ENCODE measurements at regions not wholly inside any gene's neighbourhood (a gene's known extent, or its start where the extent isn't known, plus 50 kb on each side); places are given as distances from the start of the nearest gene placed in this dataset.

GRCh38 chr14:55734731-55735130, 154.7 kb downstream of the KTN1 start:
- no peak for DNase-seq (ENCODE audit: low spot score)

- DNase-seq (ENCODE audit: low spot score): no peak
Measured at GRCh38 chr14:55739967-55740648, 160.1 kb downstream of the KTN1 start.

- no peak for DNase-seq (ENCODE audit: low spot score)
Measured at GRCh38 chr14:55740649-55740989, 160.6 kb downstream of the KTN1 start.

- DNase-seq (ENCODE audit: low spot score): no peak
Measured at GRCh38 chr14:55741240-55741639, 161.2 kb downstream of the KTN1 start.

- no peak for DNase-seq (ENCODE audit: low spot score)
Measured at GRCh38 chr14:55743551-55743950, 163.5 kb downstream of the KTN1 start.

- no peak for DNase-seq (ENCODE audit: low spot score)
Measured at GRCh38 chr14:55744321-55744720, 164.3 kb downstream of the KTN1 start.

- DNase-seq (ENCODE audit: low spot score): no peak
Measured at GRCh38 chr14:55745906-55746305, 165.9 kb downstream of the KTN1 start.

- no peak for DNase-seq (ENCODE audit: low spot score)
Measured at GRCh38 chr14:55746558-55746957, 166.6 kb downstream of the KTN1 start.

GRCh38 chr14:55747186-55747585, 167.2 kb downstream of the KTN1 start:
- DNase-seq (ENCODE audit: low spot score): no peak

GRCh38 chr14:55749201-55749812, 169.3 kb downstream of the KTN1 start:
- DNase-seq (ENCODE audit: low spot score): no peak

GRCh38 chr14:55749946-55750345, 169.9 kb downstream of the KTN1 start:
- no peak for DNase-seq (ENCODE audit: low spot score)

GRCh38 chr14:55752580-55753390, 172.8 kb downstream of the KTN1 start:
- DNase-seq (ENCODE audit: low spot score): no peak

GRCh38 chr14:55754471-55754870, 174.5 kb downstream of the KTN1 start:
- no peak for DNase-seq (ENCODE audit: low spot score)

- no peak for DNase-seq (ENCODE audit: low spot score)
Measured at GRCh38 chr14:55754871-55755270, 174.9 kb downstream of the KTN1 start.

GRCh38 chr14:55756078-55756477, 176.1 kb downstream of the KTN1 start:
- no peak for DNase-seq (ENCODE audit: low spot score)

- DNase-seq (ENCODE audit: low spot score): no peak
Measured at GRCh38 chr14:55756557-55756956, 176.6 kb downstream of the KTN1 start.

- no peak for DNase-seq (ENCODE audit: low spot score)
Measured at GRCh38 chr14:55758796-55759195, 178.8 kb downstream of the KTN1 start.

GRCh38 chr14:55760789-55761566, 181.0 kb downstream of the KTN1 start:
- DNase-seq (ENCODE audit: low spot score): no peak

- no peak for DNase-seq (ENCODE audit: low spot score)
Measured at GRCh38 chr14:55761651-55762050, 181.6 kb downstream of the KTN1 start.

- DNase-seq (ENCODE audit: low spot score): no peak
Measured at GRCh38 chr14:55762595-55763232, 182.7 kb downstream of the KTN1 start.

GRCh38 chr14:55764784-55765183, 184.8 kb downstream of the KTN1 start:
- no peak for DNase-seq (ENCODE audit: low spot score)

- no peak for DNase-seq (ENCODE audit: low spot score)
Measured at GRCh38 chr14:55766071-55766470, 186.1 kb downstream of the KTN1 start.

Measured in germinal center (tissue), 1 donor.